ENCODE measurements at regions not wholly inside any gene's neighbourhood (a gene's known extent, or its start where the extent isn't known, plus 50 kb on each side); places are given as distances from the start of the nearest gene placed in this dataset.

DNA sequence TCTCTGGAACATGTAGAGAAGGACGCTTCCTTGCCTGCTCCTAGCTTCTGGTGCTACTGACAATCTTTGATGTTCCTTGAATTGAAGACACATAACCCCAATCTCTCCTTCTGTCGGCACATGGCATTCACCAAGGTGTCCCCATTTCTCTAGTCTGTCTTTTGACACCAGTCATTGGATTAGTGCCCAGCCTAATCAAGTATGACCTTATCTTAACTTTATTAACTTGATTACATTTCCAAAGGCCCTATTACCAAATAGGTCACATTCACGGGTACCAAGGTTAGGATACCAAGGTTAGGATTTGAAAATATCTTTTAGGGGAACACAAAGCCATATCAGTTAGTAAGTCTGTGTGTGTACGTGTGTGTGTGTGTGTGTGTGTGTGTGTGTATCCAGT, 377.9 kb downstream of the CMPK2 start:
- H3K27ac Mint-ChIP-seq (ENCODE audit: unreplicated experiment), result no peak overlapping the region
- H3K36me3 Mint-ChIP-seq (ENCODE audit: unreplicated experiment), result peaks cover 9% of the 10 kb centered on the region
- H3K9me3 Mint-ChIP-seq (ENCODE audit: unreplicated experiment), result peaks cover 6% of the 10 kb centered on the region

DNA sequence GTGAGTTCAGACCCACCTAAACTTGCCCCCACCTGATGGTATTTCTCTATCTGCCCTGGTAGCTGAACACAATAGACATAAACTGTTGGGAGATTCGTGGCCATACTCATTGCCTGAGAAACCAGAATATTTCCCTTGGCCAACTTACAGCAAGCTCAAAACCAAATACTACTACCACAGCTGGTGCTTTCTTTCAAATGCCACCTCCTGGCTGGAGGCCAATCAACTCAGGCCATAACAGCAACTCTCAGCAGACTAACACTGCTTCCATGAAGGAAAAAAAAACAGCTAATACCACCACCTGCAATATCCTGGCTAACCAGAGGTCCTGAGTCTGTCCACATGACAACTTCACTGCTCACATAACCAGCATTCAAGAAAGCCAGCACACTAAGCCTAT, 373.1 kb downstream of the CMPK2 start:
- no peaks in the 10 kb centered on the region for H3K9me3 Mint-ChIP-seq (ENCODE audit: unreplicated experiment)
- H3K27ac Mint-ChIP-seq (ENCODE audit: unreplicated experiment), result no peak overlapping the region
- peaks cover 2% of the 10 kb centered on the region for H3K27me3 Mint-ChIP-seq (ENCODE audit: unreplicated experiment)
- DNase-seq, result no peak
- TF ChIP-seq CTCF (IDR thresholded peaks at IDR 0.05; ENCODE audit: partially characterized antibody, unreplicated experiment), result no peak
- no peaks in the 10 kb centered on the region for H3K36me3 Mint-ChIP-seq (ENCODE audit: unreplicated experiment)
- no peak overlapping the region for H3K4me3 Mint-ChIP-seq (ENCODE audit: unreplicated experiment)
- no peaks in the 10 kb centered on the region for H3K4me1 Mint-ChIP-seq (ENCODE audit: low read depth, unreplicated experiment)

More for the DNA sequence above, 377.9 kb downstream of the CMPK2 start:
- H3K4me1 Mint-ChIP-seq (ENCODE audit: low read depth, unreplicated experiment), result peaks cover 1% of the 10 kb centered on the region
- peaks cover 2% of the 10 kb centered on the region for H3K27me3 Mint-ChIP-seq (ENCODE audit: unreplicated experiment)
- TF ChIP-seq CTCF (IDR thresholded peaks at IDR 0.05; ENCODE audit: partially characterized antibody, unreplicated experiment), result no peak
- no peak for DNase-seq
- H3K4me3 Mint-ChIP-seq (ENCODE audit: unreplicated experiment), result no peak overlapping the region

- TF ChIP-seq CTCF (IDR thresholded peaks at IDR 0.05; ENCODE audit: partially characterized antibody, unreplicated experiment), result no peak
- H3K4me3 Mint-ChIP-seq (ENCODE audit: unreplicated experiment), result no peak overlapping the region
- H3K27ac Mint-ChIP-seq (ENCODE audit: unreplicated experiment), result no peak overlapping the region
- no peak for DNase-seq
- H3K27me3 Mint-ChIP-seq (ENCODE audit: unreplicated experiment), result peaks cover 2% of the 10 kb centered on the region
- no peaks in the 10 kb centered on the region for H3K4me1 Mint-ChIP-seq (ENCODE audit: low read depth, unreplicated experiment)
- H3K36me3 Mint-ChIP-seq (ENCODE audit: unreplicated experiment), result no peaks in the 10 kb centered on the region
- no peaks in the 10 kb centered on the region for H3K9me3 Mint-ChIP-seq (ENCODE audit: unreplicated experiment)
Observed at GRCh38 chr2:6493266-6493665, 372.4 kb downstream of the CMPK2 start.

DNA sequence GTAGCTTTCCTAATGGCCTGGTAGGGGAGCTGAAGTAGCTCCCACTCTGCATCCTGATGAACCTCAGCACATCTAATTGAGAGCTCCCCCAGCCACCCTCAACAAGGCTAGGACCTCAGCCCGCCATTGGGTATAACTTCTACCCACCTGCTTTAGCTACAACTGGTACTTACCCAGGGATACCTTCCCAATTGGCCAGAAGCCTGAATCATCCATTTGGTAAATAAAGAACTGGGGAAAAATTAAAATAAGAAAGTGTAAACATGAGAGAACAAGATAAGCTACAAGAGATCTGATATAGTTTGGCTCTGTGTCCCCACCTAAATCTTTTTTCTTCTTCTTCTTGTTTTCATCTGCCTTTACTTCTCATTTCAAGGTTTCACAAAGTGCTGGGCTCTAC, 372.0 kb downstream of the CMPK2 start:
- no peaks in the 10 kb centered on the region for H3K4me1 Mint-ChIP-seq (ENCODE audit: low read depth, unreplicated experiment)
- DNase-seq, result no peak
- peaks cover 2% of the 10 kb centered on the region for H3K27me3 Mint-ChIP-seq (ENCODE audit: unreplicated experiment)
- H3K36me3 Mint-ChIP-seq (ENCODE audit: unreplicated experiment), result no peaks in the 10 kb centered on the region
- no peak for TF ChIP-seq CTCF (IDR thresholded peaks at IDR 0.05; ENCODE audit: partially characterized antibody, unreplicated experiment)
- no peaks in the 10 kb centered on the region for H3K9me3 Mint-ChIP-seq (ENCODE audit: unreplicated experiment)
- no peak overlapping the region for H3K27ac Mint-ChIP-seq (ENCODE audit: unreplicated experiment)
- H3K4me3 Mint-ChIP-seq (ENCODE audit: unreplicated experiment), result no peak overlapping the region

GRCh38 chr2:6495466-6495865, 370.2 kb downstream of the CMPK2 start:
- no peak for DNase-seq
- Mint-ChIP-seq H3K27me3 (ENCODE audit: unreplicated experiment) (peaks cover 2% of the 10 kb centered on the region), H3K4me1 (ENCODE audit: low read depth, unreplicated experiment) (no peaks in the 10 kb centered on the region), H3K36me3 (ENCODE audit: unreplicated experiment) (no peaks in the 10 kb centered on the region), H3K4me3 (ENCODE audit: unreplicated experiment) (no peak overlapping the region), H3K9me3 (ENCODE audit: unreplicated experiment) (no peaks in the 10 kb centered on the region), H3K27ac (ENCODE audit: unreplicated experiment) (no peak overlapping the region)
- TF ChIP-seq CTCF (IDR thresholded peaks at IDR 0.05; ENCODE audit: partially characterized antibody, unreplicated experiment), result no peak

Measured in glutamatergic neuron (in vitro differentiated cells).